SK-N-SH (cell line): ENCODE measurements at regions not wholly inside any gene's neighbourhood (a gene's known extent, or its start where the extent isn't known, plus 50 kb on each side); places are given as distances from the start of the nearest gene placed in this dataset.
"Not testable (repeated sequence)": the region's sequence is repeated elsewhere in the genome, so short reads cannot be mapped to it uniquely, and the experiment has no call there.

Experiments used
- CTCF ChIA-PET: fragments of 300-600, 350-600 bp; formaldehyde crosslinking; extraction: SDS; loops from one replicate; lab custom pipeline; 2021; lab: Yijun Ruan, JAX
- POLR2A ChIA-PET: fragments of 350-600 bp; sonication (Branson Sonifier 250); formaldehyde crosslinking; extraction: SDS; loops from one replicate; lab custom pipeline; 2020; ENCODE audit warnings: antibody characterized with exemption, inconsistent platforms; lab: Yijun Ruan, JAX
- DNase-seq: peaks from one replicate; pipeline ENCODE4 v3.0.0; 2012
- H2AFZ ChIP-seq: fragments of 200-600 bp; sonication (generic); 2 replicates; pipeline ENCODE4 v1.8.1; 2016; ENCODE audit warnings: antibody characterized with exemption, mild to moderate bottlenecking, low read depth
- H3F3A ChIP-seq: fragments of 200-600 bp; sonication (generic); replicated peaks from 2 replicates; pipeline ENCODE3; 2016; ENCODE audit warnings: antibody characterized with exemption, mild to moderate bottlenecking; ENCODE audit not compliant: insufficient read depth
- H3K27ac ChIP-seq, 2 experiments: fragments of 200-500 bp in 1 of 2; fragments of 200-600 bp in 1 of 2; sonication (Bioruptor generic) in 1 of 2; sonication (generic), shearing (Covaris generic) in 1 of 2; 2 replicates each; pipeline versions ENCODE4 v1.5.1 to v1.6.1; 2014 to 2016; ENCODE audit warnings: low read depth in 2 of 2, inconsistent platforms in 1 of 2, low read length in 1 of 2, mild to moderate bottlenecking in 1 of 2, mixed read lengths in 1 of 2
- H3K27me3 ChIP-seq: fragments of 200-600 bp; sonication (generic), shearing (Covaris generic); 2 replicates; pipeline ENCODE4 v1.6.1; 2016; ENCODE audit warnings: mixed run types; ENCODE audit not compliant: insufficient read depth
- H3K36me3 ChIP-seq, 2 experiments: fragments of 200-500 bp in 1 of 2; fragments of 200-600 bp in 1 of 2; sonication (Bioruptor generic) in 1 of 2; sonication (generic) in 1 of 2; replicated peaks in 1 of 2; 2 replicates each; pipeline versions ENCODE3 to v1.5.1; 2014 to 2016; ENCODE audit warnings: low read length in 1 of 2, mild to moderate bottlenecking in 1 of 2; ENCODE audit not compliant: insufficient read depth in 2 of 2, control insufficient read depth in 1 of 2
- H3K4me1 ChIP-seq, 2 experiments: fragments of 200-500 bp in 1 of 2; fragments of 200-600 bp in 1 of 2; sonication (Bioruptor generic) in 1 of 2; sonication (generic), shearing (Covaris generic) in 1 of 2; 2 replicates each; pipeline versions ENCODE4 v1.5.1 to v1.6.1; 2014 to 2016; ENCODE audit warnings: low read depth in 1 of 2, low read length in 1 of 2, mixed run types in 1 of 2; ENCODE audit not compliant: insufficient read depth in 2 of 2, control insufficient read depth in 1 of 2
- H3K4me2 ChIP-seq: fragments of 200-600 bp; sonication (generic), shearing (Covaris generic); 2 replicates; pipeline ENCODE4 v1.6.1; 2017; ENCODE audit warnings: mixed run types
- H3K4me3 ChIP-seq, 2 experiments: fragments of 200-500 bp in 1 of 2; fragments of 200-600 bp in 1 of 2; sonication (Bioruptor generic) in 1 of 2; sonication (generic), shearing (Covaris generic) in 1 of 2; 2 replicates each; pipeline versions ENCODE4 v1.5.1 to v1.8.1; 2014 to 2016; ENCODE audit warnings: low read depth in 2 of 2, inconsistent platforms in 1 of 2, low read length in 1 of 2, mild to moderate bottlenecking in 1 of 2, mixed read lengths in 1 of 2, moderate library complexity in 1 of 2
- H3K79me2 ChIP-seq: fragments of 200-600 bp; sonication (generic); 2 replicates; pipeline ENCODE4 v1.8.1; 2017; ENCODE audit warnings: mild to moderate bottlenecking; ENCODE audit not compliant: insufficient read depth
- H3K9ac ChIP-seq: fragments of 200-600 bp; sonication (generic); 2 replicates; pipeline ENCODE4 v1.6.1; 2017; ENCODE audit warnings: mixed run types
- H3K9me2 ChIP-seq: fragments of 200-600 bp; sonication (generic); 2 replicates; pipeline ENCODE4 v1.6.1; 2017; ENCODE audit warnings: mixed run types
- H3K9me3 ChIP-seq: fragments of 200-600 bp; sonication (generic); 2 replicates; pipeline ENCODE4 v1.6.1; 2017; ENCODE audit warnings: mixed run types, mild to moderate bottlenecking, moderate library complexity
- H4K20me1 ChIP-seq: fragments of 200-600 bp; sonication (generic); 2 replicates; pipeline ENCODE4 v1.6.1; 2017; ENCODE audit warnings: mild to moderate bottlenecking, mixed run types; ENCODE audit not compliant: insufficient read depth
- ELF1 ChIP-seq: IDR thresholded peaks from 2 replicates; pipeline ENCODE4 v1.4.0; 2012
- EZH2phosphoT487 ChIP-seq: fragments of 200-600 bp; sonication (generic); IDR thresholded peaks from 2 replicates; pipeline ENCODE4 v1.6.1; 2017; ENCODE audit warnings: low read depth, mixed run types, mild to moderate bottlenecking, antibody characterized with exemption, moderate library complexity, borderline replicate concordance
- NRF1 ChIP-seq: IDR thresholded peaks from 2 replicates; pipeline ENCODE4 v1.6.1; 2012; ENCODE audit warnings: low read depth, mild to moderate bottlenecking, low read length
- PBX3 ChIP-seq: IDR thresholded peaks from 2 replicates; pipeline ENCODE4; 2012
- REST ChIP-seq: IDR thresholded peaks from 2 replicates; pipeline ENCODE4 v1.6.1; 2012; ENCODE audit warnings: mild to moderate bottlenecking, low read depth, low read length, moderate library complexity
- TCF12 ChIP-seq: IDR thresholded peaks from 2 replicates; pipeline ENCODE4 v1.4.0; 2012
- WGBS: methylation state at CpG from one replicate; pipeline ENCODE4 v1.1.6; 2017; ENCODE audit warnings: low lambda C conversion rate; 5-methylcytosine and 5-hydroxymethylcytosine counted together

- no peak for TF ChIP-seq REST
- no peak for TF ChIP-seq NRF1
- no peak for TF ChIP-seq EZH2phosphoT487
- TF ChIP-seq PBX3: no peak
These were observed 224.6 kb downstream of the VGLL3 start (continued) for GRCh38 chr3:86766331-86766730.

- H3K4me2 ChIP-seq, H3K79me2 ChIP-seq, H3K9ac ChIP-seq, CTCF ChIA-PET, H2AFZ ChIP-seq, POLR2A ChIA-PET, H3K4me3 ChIP-seq, H3F3A ChIP-seq, H3K9me3 ChIP-seq, H3K4me1 ChIP-seq, H3K9me2 ChIP-seq, H4K20me1 ChIP-seq, H3K36me3 ChIP-seq, DNase-seq, H3K27ac ChIP-seq: not testable (repeated sequence)
- H3K27me3 ChIP-seq: peaks cover 33% of the 10 kb centered on the region; the same call in 1 of the 2 replicates
- WGBS: 35% methylated on average over 23 of the region's 44 CpGs
These were observed 233.4 kb downstream of the VGLL3 start for GRCh38 chr3:86757322-86758179.

GRCh38 chr3:86748015-86748414, 242.9 kb downstream of the VGLL3 start:
- Histone ChIP-seq H3K79me2 (no peaks in the 10 kb centered on the region), H3K9me2 (no peaks in the 10 kb centered on the region), H4K20me1 (no peaks in the 10 kb centered on the region), H3K9me3 (no peaks in the 10 kb centered on the region), H3K4me3 (no peak overlapping the region), H3K36me3 (no peaks in the 10 kb centered on the region), H3K9ac (no peak overlapping the region), H3K27me3 (no peaks in the 10 kb centered on the region)
- DNase-seq: no peak
- ChIA-PET POLR2A (no interaction called here), CTCF (interaction anchor here (0.9 kb wide), 1 partner anchor 46 kb away, joined by 3 read pairs; no protein-coding TSS in a partner anchor)
- 10% methylated on average over 5 of the region's 6 CpGs for WGBS
- no peak for TF ChIP-seq ELF1
- no peak for TF ChIP-seq PBX3
- no peak for TF ChIP-seq TCF12
- TF ChIP-seq, all 33 proteins: peak for 0
- Histone ChIP-seq H3K4me1 (no peaks in the 10 kb centered on the region), H3K27ac (no peak overlapping the region), H2AFZ (no peak overlapping the region), H3F3A (no peaks in the 10 kb centered on the region), H3K4me2 (no peak overlapping the region)
